ENCODE measurements at regions not wholly inside any gene's neighbourhood (a gene's known extent, or its start where the extent isn't known, plus 50 kb on each side); places are given as distances from the start of the nearest gene placed in this dataset.

- no peak for TF ChIP-seq CTCF (IDR thresholded peaks at IDR 0.05)
- TF ChIP-seq POLR2A (IDR thresholded peaks at IDR 0.05): no peak
Observed at GRCh38 chr2:120542911-120543527, 192.6 kb upstream of the GLI2 start.

Measured in heart left ventricle (tissue), 13 donors.